Germinal center (tissue), 1 donor: ENCODE measurements at regions not wholly inside any gene's neighbourhood (a gene's known extent, or its start where the extent isn't known, plus 50 kb on each side); places are given as distances from the start of the nearest gene placed in this dataset.
A peak's percentile ranks its signal among the peaks of the same experiment; 100 is the strongest.
"Not testable (repeated sequence)": the region's sequence is repeated elsewhere in the genome, so short reads cannot be mapped to it uniquely, and the experiment has no call there.

Source experiments
- DNase-seq: peaks from one replicate; pipeline ENCODE4 v3.0.0; 2012; ENCODE audit warnings: mixed read lengths, low spot score

DNA sequence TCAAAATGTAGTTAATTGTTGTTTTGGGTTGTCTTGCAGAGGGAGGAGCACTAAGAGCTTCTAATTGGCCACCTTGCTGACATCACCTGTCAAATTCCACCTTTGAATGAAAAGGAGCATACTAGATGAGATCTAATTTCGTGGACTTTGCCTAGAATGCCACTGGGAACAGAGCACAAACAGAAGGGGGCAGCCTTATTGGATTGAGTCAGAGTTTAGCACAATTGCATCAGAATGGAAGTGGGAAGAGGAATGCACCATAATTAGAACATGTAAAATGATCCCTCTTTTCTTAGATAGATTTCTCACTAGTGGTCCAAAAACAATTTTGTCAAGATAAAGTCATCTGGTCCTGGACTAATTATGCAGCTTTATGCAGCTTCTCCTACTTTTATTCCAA, 1552.2 kb downstream of the PCDH9 start:
- no peak for DNase-seq

- DNase-seq, result not testable (repeated sequence)
Measured at GRCh38 chr13:65675383-65675782, 1554.8 kb downstream of the PCDH9 start.

- DNase-seq, result no peak
Measured at GRCh38 chr13:65670014-65670625, 1560.0 kb downstream of the PCDH9 start.

GRCh38 chr13:65660731-65661130, 1569.4 kb downstream of the PCDH9 start:
- no peak for DNase-seq

DNA sequence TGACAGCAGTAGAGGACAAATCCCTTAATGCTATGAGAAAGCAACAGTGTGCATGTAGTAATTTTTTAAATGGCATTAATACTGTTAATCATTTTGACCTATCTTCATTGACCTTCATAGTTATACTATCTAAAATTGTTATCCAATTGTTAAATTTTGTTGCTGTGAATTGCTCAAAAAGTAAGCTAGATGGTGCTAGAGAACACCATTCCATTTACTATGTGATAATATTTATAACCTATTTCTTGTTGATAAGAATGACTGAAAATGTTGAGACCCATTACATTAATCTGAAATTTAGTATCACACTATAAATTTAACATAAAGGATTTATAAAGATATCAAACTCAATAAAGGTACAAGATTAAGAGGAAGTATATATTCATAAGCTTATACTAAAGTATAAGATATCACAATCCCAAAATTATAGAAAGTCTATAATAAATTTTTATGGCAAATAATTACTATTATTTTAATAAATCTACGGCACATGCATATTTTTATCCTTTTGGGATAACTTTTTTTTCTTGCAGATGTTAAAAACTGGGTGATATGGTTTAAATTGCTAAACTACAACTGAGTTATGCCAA, 1573.3 kb downstream of the PCDH9 start:
- DNase-seq, result no peak

DNA sequence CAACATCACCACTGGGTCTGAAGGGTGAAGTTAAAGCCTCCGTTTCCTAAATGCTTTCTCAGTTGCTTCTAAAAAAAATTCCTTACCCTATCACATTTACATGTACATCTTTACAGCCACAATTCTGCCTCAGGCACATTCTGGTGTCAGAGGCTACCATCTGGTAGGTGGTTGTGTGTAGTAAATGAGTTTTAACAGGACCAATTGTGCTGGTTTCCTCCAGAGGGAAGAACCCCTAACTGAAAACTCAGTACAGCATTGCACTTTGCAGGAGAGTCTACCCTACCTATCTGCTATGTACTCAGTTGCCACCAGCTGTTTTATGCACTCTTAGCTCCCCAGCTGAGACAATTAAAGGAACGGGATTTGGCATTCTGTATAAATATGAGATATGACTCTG, 1576.5 kb downstream of the PCDH9 start:
- no peak for DNase-seq

DNA sequence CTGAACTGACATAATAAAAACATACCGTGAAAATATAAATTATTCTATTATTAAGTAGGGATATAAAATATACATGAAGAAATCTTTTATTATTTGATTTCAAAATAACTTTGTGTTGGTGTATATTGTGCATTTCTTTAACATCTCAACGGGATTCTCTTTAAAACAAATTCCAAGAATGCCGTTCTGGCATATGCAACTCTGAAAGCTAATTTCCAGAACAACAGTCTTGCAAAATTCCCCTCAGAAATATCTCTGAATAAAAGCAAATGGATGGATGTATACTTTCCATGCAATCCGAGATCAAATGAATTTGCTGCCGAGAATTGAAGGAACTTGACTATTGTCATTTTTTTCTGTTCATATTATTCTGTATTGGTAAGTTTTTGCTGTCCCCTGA, 1579.8 kb downstream of the PCDH9 start:
- DNase-seq, result no peak

DNA sequence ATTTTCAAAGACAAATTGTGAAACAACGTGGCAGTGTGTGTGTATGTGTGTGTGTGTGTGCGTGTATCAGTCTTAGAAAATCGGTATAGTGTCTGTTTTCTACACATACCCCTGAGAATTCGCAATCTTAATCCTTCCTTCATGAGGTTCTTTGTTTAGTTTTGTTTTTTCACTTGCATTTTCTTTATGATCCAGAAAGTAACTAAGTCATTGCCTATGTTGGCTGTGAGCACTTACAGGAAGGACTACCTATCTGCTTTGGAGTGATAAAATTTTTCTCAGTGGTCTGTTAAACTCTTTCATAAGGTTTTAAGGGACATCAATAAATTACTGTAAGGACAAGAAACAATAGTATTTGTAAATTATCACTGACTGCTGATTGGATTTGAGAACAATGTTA, 1587.1 kb downstream of the PCDH9 start:
- no peak for DNase-seq

GRCh38 chr13:65642301-65642700, 1587.8 kb downstream of the PCDH9 start:
- DNase-seq, result no peak

DNA sequence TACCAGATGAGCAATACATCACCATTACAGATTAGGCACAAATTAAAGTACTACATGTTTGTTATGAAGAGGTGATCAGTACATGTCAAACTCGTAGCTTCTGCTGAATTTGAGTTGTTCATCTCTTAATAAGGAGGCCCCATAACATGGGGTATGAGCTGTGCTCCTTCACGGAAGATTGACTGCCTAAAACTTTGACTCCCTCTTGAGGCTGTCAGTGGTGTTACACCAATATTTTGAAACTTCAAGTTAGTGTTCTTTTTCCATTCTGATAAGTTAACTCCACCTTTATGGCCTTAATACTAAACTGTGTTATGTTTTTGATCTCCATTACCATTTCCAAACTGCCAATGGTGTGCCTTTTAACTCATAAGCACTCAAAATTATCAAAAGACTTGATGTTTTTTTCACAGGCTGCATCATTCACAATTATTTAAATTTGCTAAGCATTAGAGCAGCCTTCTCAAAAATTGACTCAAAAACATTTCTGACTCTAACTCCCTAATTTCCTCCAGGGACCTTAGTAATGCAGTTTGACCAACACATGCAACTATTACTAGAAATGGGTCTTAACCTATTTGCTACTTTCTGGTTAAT, 1591.5 kb downstream of the PCDH9 start:
- peak; percentile 1 for DNase-seq

GRCh38 chr13:65633806-65634205, 1596.3 kb downstream of the PCDH9 start:
- DNase-seq, result no peak

DNA sequence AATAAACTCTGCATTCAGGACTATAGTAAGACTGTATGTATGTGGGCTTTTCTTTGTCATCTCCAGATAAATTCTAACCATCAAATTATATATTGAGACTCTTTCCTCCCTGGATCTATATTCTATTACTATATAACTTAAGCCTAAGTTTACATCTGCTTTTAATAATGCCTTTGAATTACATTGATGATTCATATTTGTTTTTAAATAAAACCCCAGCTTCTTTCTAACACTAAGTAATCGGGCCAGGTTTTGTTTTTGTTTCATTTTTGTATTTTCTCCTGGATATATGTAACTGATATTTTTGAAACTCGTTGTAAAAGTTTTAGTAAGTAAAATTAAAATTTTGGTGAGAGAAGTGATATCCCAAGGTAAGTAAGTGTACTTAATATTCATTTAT, 1599.1 kb downstream of the PCDH9 start:
- no peak for DNase-seq

- no peak for DNase-seq
Measured at GRCh38 chr13:65629926-65630325, 1600.2 kb downstream of the PCDH9 start.

- no peak for DNase-seq
Measured at GRCh38 chr13:65623148-65623547, 1607.0 kb downstream of the PCDH9 start.

- no peak for DNase-seq
Measured at GRCh38 chr13:65615506-65615905, 1614.6 kb downstream of the PCDH9 start.

DNA sequence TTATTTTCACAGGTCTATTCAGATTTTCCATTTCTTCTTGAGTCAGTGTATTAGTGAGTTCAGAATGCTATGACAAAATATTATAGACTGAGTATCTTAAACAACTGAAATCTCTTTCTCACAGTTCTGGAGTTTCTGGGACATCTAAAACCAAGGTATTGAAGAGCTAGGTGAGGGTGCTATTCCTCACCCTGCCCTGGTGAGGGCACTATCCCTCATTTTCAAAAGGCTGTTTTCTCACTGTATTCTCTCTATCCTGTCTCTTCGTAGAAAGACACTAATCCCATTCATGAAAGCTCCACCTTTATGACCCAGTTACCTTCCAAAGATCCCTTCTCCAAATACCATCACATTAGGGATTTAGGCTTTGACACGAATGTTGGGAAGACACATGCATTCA, 1617.1 kb downstream of the PCDH9 start:
- no peak for DNase-seq

GRCh38 chr13:65609350-65609749, 1620.8 kb downstream of the PCDH9 start:
- DNase-seq, result no peak

DNA sequence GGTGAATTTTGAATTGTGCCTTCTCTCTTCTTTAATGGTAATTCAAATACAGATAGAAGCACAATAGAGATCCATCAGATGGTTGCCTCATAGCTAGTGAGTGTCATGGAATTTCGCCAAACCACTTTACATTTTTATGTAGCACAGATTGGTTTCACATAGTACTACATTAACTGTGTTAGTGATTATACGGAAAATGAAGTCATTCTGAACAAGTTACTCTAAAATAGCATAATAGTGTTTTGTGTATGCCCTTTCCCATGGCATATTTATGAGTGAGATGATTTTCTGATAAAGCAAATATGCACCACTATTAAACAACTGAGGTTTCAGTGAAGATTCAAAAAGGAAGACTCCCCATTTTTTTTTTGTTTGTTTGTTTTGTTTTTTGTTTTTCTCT, 1623.5 kb downstream of the PCDH9 start:
- DNase-seq, result no peak

DNA sequence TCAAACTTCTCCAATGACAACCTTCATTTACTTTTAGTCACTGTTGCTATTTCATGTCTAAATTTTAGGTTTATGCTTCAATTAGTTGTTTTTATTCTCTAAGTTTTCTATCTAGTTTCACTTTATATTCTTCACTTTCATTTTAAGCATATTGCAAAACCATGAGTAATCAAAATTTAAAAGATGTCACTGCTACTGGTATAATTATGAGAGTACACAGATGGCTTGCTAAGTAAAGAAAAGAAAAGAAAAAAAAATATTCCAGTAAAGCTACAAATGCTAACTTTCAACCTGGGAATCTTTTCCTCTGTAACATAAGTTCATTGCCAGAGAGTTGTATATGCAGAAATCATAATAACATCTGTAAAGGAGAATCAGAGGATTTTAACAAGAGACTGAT, 1624.7 kb downstream of the PCDH9 start:
- DNase-seq, result no peak

- DNase-seq, result no peak
Measured at GRCh38 chr13:65603160-65603559, 1627.0 kb downstream of the PCDH9 start.

DNA sequence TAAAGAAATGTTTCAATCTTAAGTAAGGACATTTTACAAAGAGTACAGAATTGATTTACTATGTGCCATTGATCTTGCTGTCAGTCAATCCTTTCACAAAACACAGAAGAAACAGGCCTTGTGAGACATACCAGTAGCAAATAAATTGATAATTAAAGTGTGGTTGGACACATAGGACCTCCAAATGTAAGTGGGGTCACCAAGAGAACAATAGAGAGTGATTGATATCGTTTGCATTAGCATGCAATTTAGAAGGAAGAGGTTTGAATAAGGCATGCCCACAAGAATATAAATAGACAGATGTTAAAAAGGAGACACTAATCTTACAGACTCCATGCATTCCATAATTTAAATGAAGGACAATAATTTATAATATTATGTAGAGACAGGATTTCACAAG, 1628.3 kb downstream of the PCDH9 start:
- no peak for DNase-seq

DNA sequence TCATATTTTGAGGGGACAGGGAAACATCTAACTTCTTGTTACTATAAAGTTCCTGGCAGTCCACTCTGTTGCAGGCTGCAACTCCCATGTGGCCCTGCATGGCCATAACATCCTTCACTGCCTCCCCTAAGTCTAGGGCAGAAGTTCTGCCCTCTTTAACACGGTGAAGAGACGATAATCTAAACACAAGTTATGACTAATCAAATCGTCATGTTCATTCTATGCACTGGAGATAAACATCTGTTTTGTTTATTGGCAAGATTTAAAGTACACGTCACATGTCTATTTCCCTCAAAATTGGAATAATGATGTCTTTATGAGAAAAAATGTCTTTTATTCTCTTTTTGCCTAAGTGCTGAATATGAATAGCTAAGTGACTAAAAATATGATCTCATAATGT, 1629.4 kb downstream of the PCDH9 start:
- no peak for DNase-seq

DNA sequence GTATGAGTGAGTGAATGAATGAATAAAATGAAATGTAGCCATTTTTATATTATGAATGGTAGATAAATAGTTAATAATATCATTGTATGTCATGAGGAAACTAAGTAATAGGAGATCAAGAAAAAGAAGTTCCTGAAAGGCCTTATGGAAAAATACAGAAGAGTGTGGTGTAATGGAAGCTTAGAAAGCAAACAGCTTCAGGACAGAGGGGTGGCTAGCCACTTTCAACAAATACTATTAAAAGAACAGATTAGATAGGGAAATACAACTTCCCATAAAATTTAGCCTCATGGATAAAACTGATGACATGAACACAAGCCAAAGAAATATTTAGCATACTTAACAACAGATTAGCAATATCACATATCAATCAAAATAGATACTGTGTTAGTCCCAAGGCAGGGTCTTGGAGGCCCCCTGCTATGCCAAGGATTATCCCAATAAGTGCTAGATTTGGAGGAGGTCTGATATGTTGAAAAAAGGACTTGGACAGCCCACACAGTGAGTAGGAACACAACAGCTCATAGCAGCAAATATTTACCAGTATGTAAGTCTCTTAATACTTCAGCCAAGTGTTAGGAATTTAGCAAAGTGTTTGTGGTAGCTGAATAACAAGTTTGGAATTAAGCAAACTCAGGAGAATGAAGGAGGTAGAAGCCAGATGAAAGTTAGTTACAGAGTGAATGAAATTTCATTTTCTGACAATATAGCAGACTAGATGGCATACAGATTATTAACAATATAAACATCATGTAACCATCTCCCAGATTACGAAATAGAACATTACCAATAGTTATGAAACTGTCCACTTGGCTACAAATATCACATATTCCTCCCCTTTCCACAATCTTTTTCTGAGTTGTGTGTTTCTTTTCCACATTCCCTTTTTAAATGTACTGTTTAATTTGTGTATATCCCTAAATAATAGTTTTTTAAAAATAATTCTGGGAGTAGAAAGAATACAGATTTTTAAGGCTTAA, 1632.0 kb downstream of the PCDH9 start:
- no peak for DNase-seq
